Activated CD4-positive, CD25-positive, alpha-beta regulatory T cell (primary cell): ENCODE measurements at regions not wholly inside any gene's neighbourhood (a gene's known extent, or its start where the extent isn't known, plus 50 kb on each side); places are given as distances from the start of the nearest gene placed in this dataset.
"Not testable (repeated sequence)": the region's sequence is repeated elsewhere in the genome, so short reads cannot be mapped to it uniquely, and the experiment has no call there.

ENCODE experiments used
- DNase-seq, 4 experiments: peaks; one replicate each; lab custom pipeline; 2025; lab: John Stamatoyannopoulos, UW

GRCh38 chr3:40901298-40901697, 298.0 kb upstream of the CTNNB1 start:
- DNase-seq = no peak

- no peak for DNase-seq
Observed at GRCh38 chr3:40901796-40902195, 297.5 kb upstream of the CTNNB1 start.

GRCh38 chr3:40907907-40908465, 291.3 kb upstream of the CTNNB1 start:
- DNase-seq = not testable (repeated sequence)

- no peak for DNase-seq
Observed at GRCh38 chr3:40908612-40909011, 290.7 kb upstream of the CTNNB1 start.

GRCh38 chr3:40911264-40911663, 288.0 kb upstream of the CTNNB1 start:
- DNase-seq = no peak

GRCh38 chr3:40911928-40912327, 287.4 kb upstream of the CTNNB1 start:
- DNase-seq = no peak

GRCh38 chr3:40912461-40912860, 286.8 kb upstream of the CTNNB1 start:
- no peak for DNase-seq

GRCh38 chr3:40913192-40913591, 286.1 kb upstream of the CTNNB1 start:
- no peak for DNase-seq

GRCh38 chr3:40913641-40914040, 285.7 kb upstream of the CTNNB1 start:
- DNase-seq = no peak

GRCh38 chr3:40914475-40914874, 284.8 kb upstream of the CTNNB1 start:
- DNase-seq = no peak

- no peak for DNase-seq
Observed at GRCh38 chr3:40915346-40915865, 283.9 kb upstream of the CTNNB1 start.

GRCh38 chr3:40920041-40920440, 279.3 kb upstream of the CTNNB1 start:
- no peak for DNase-seq

- no peak for DNase-seq
Observed at GRCh38 chr3:40921251-40921650, 278.1 kb upstream of the CTNNB1 start.

GRCh38 chr3:40923143-40923542, 276.2 kb upstream of the CTNNB1 start:
- DNase-seq = no peak

GRCh38 chr3:40923651-40924050, 275.7 kb upstream of the CTNNB1 start:
- DNase-seq = no peak

- no peak for DNase-seq
Observed at GRCh38 chr3:40924559-40925141, 274.7 kb upstream of the CTNNB1 start.

- DNase-seq = no peak
Observed at GRCh38 chr3:40925231-40925630, 274.1 kb upstream of the CTNNB1 start.

GRCh38 chr3:40930131-40930538, 269.2 kb upstream of the CTNNB1 start:
- no peak for DNase-seq

- no peak for DNase-seq
Observed at GRCh38 chr3:40930756-40931155, 268.5 kb upstream of the CTNNB1 start.

- no peak for DNase-seq
Observed at GRCh38 chr3:40938591-40938990, 260.7 kb upstream of the CTNNB1 start.

- DNase-seq = no peak
Observed at GRCh38 chr3:40939030-40939740, 260.1 kb upstream of the CTNNB1 start.

GRCh38 chr3:40939741-40940130, 259.6 kb upstream of the CTNNB1 start:
- no peak for DNase-seq

GRCh38 chr3:40940651-40941050, 258.7 kb upstream of the CTNNB1 start:
- no peak for DNase-seq
